ENCODE measurements at regions not wholly inside any gene's neighbourhood (a gene's known extent, or its start where the extent isn't known, plus 50 kb on each side); places are given as distances from the start of the nearest gene placed in this dataset.

DNA sequence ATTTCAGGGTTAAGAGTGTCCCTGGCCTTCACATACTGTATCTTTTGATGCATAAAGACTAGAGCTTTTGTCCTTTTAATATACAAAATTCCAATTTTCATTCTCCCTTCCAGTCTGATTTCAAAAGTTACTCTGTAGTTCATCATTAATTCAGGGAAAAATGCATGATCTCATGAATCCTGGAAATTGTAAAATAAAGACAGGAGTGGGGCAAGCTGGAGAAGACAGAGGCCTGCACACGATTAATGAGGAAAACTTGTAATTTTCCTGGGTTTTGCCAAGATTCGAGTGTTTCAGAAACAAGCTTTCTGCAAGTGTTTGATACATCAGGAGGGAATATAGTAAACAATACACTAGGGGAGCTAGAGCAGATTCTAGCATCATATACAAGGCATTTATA is 947.9 kb downstream of the FAT4 start:
- H3K27ac ChIP-seq = no peak overlapping the region
- no peaks in the 10 kb centered on the region for H3K4me1 ChIP-seq
- H3K4me3 ChIP-seq = no peak overlapping the region
- no peaks in the 10 kb centered on the region for H3K9me3 ChIP-seq
- TF ChIP-seq CTCF (IDR thresholded peaks at IDR 0.05) (no peak), POLR2A (IDR thresholded peaks at IDR 0.05) (no peak), EP300 (IDR thresholded peaks at IDR 0.05) (no peak), POLR2AphosphoS5 (IDR thresholded peaks at IDR 0.05) (no peak)
- whole genome bisulfite sequencing, 2 donors (ENCODE audit: low coverage in 1 of 2) = 20 to 67% methylated on average over 2 of the region's 2 CpGs
- no peak for ATAC-seq
- H3K27me3 ChIP-seq = no peaks in the 10 kb centered on the region
- H3K36me3 ChIP-seq = no peaks in the 10 kb centered on the region

- no peaks in the 10 kb centered on the region for H3K9me3 ChIP-seq
- TF ChIP-seq CTCF (IDR thresholded peaks at IDR 0.05) (no peak), EP300 (IDR thresholded peaks at IDR 0.05) (no peak)
- no peaks in the 10 kb centered on the region for H3K36me3 ChIP-seq
These were observed 950.1 kb downstream of the FAT4 start for GRCh38 chr4:126264839-126265238.

DNA sequence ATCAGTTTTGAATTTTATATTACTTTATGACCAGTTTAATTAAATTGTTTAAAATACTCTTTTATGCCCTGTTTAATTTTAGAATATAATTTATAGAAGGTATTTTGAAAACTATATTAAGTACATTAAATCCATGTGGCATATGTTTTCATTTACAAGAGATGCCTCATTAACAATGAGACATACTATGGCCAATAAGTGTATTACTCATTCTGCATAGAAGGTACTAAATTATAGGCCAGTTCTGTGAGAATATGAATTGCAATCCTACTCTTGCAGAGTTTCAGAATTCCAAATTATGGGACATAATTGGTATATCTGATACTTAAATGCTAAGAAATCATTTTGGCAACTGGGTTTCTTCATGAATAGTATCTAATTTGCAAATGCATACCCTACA is 951.1 kb downstream of the FAT4 start:
- TF ChIP-seq POLR2A (IDR thresholded peaks at IDR 0.05) (no peak), CTCF (IDR thresholded peaks at IDR 0.05) (no peak), EP300 (IDR thresholded peaks at IDR 0.05) (no peak), POLR2AphosphoS5 (IDR thresholded peaks at IDR 0.05) (no peak)
- no peak for ATAC-seq
- H3K4me1 ChIP-seq = no peaks in the 10 kb centered on the region
- no peak overlapping the region for H3K4me3 ChIP-seq
- H3K9me3 ChIP-seq = no peaks in the 10 kb centered on the region
- no peaks in the 10 kb centered on the region for H3K27me3 ChIP-seq
- no peak overlapping the region for H3K27ac ChIP-seq
- no peaks in the 10 kb centered on the region for H3K36me3 ChIP-seq

More at GRCh38 chr4:126264839-126265238, 950.1 kb downstream of the FAT4 start:
- Histone ChIP-seq H3K27ac (no peak overlapping the region), H3K4me1 (no peaks in the 10 kb centered on the region), H3K27me3 (no peaks in the 10 kb centered on the region), H3K4me3 (no peak overlapping the region)
- ATAC-seq = no peak

DNA sequence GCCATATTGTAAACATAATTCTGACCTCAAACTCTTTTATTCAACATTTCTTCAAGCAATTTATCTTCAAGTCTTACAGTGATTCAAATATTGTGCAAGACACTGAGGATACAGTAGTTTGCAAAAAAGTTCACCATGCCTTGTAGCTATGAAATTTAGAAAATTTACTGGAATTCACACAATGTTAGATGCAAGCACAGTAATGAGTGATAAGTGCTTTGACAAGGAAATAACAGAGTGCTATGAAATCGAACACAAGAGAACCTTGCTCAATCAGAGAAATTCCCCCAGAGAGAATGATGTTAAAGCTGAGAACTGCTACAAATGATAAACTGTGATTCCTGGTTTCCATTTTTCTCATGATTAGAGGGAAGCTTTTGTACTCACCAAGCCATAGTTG is 952.9 kb downstream of the FAT4 start:
- Histone ChIP-seq H3K4me1 (no peaks in the 10 kb centered on the region), H3K9me3 (no peaks in the 10 kb centered on the region), H3K27me3 (no peaks in the 10 kb centered on the region), H3K36me3 (no peaks in the 10 kb centered on the region), H3K27ac (no peak overlapping the region), H3K4me3 (no peak overlapping the region)
- 60 to 63% methylated on average over 1 of the region's 1 CpG for WGBS, 2 donors (ENCODE audit: low coverage in 1 of 2)
- TF ChIP-seq POLR2A (IDR thresholded peaks at IDR 0.05) (no peak), POLR2AphosphoS5 (IDR thresholded peaks at IDR 0.05) (no peak), EP300 (IDR thresholded peaks at IDR 0.05) (no peak), CTCF (IDR thresholded peaks at IDR 0.05) (no peak)
- no peak for ATAC-seq

GRCh38 chr4:126268106-126268505 is 953.4 kb downstream of the FAT4 start:
- ATAC-seq = no peak
- Histone ChIP-seq H3K4me1 (no peaks in the 10 kb centered on the region), H3K36me3 (no peaks in the 10 kb centered on the region), H3K4me3 (no peak overlapping the region), H3K27ac (no peak overlapping the region), H3K9me3 (no peaks in the 10 kb centered on the region), H3K27me3 (no peaks in the 10 kb centered on the region)
- TF ChIP-seq EP300 (IDR thresholded peaks at IDR 0.05) (no peak), CTCF (IDR thresholded peaks at IDR 0.05) (no peak), POLR2AphosphoS5 (IDR thresholded peaks at IDR 0.05) (no peak), POLR2A (IDR thresholded peaks at IDR 0.05) (no peak)
